ENCODE measurements at regions not wholly inside any gene's neighbourhood (a gene's known extent, or its start where the extent isn't known, plus 50 kb on each side); places are given as distances from the start of the nearest gene placed in this dataset.

- no peak overlapping the region for H3K4me3 ChIP-seq (replicated peaks in 1 of 2; ENCODE audit: low read depth in 2 of 2, low read length in 2 of 2)
- peak in 1 of 2 donors; percentile 12 for DNase-seq (ENCODE audit: low read depth in 2 of 2)
- TF ChIP-seq, protein P1, sequence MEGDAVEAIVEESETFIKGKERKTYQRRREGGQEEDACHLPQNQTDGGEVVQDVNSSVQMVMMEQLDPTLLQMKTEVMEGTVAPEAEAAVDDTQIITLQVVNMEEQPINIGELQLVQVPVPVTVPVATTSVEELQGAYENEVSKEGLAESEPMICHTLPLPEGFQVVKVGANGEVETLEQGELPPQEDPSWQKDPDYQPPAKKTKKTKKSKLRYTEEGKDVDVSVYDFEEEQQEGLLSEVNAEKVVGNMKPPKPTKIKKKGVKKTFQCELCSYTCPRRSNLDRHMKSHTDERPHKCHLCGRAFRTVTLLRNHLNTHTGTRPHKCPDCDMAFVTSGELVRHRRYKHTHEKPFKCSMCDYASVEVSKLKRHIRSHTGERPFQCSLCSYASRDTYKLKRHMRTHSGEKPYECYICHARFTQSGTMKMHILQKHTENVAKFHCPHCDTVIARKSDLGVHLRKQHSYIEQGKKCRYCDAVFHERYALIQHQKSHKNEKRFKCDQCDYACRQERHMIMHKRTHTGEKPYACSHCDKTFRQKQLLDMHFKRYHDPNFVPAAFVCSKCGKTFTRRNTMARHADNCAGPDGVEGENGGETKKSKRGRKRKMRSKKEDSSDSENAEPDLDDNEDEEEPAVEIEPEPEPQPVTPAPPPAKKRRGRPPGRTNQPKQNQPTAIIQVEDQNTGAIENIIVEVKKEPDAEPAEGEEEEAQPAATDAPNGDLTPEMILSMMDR (IDR thresholded peaks at IDR 0.05; ENCODE audit: low read depth, low read length), result no peak
Measured at GRCh38 chr10:63030536-63030935, 102.6 kb upstream of the NRBF2 start.

- TF ChIP-seq, protein P1 (IDR thresholded peaks at IDR 0.05; ENCODE audit: low read depth, low read length), result no peak
- H3K4me3 ChIP-seq (replicated peaks in 1 of 2; ENCODE audit: low read depth in 2 of 2, low read length in 2 of 2), result no peak overlapping the region
- no peak for DNase-seq (ENCODE audit: low read depth in 2 of 2)
Measured at GRCh38 chr10:63027531-63027930, 105.6 kb upstream of the NRBF2 start.

DNA sequence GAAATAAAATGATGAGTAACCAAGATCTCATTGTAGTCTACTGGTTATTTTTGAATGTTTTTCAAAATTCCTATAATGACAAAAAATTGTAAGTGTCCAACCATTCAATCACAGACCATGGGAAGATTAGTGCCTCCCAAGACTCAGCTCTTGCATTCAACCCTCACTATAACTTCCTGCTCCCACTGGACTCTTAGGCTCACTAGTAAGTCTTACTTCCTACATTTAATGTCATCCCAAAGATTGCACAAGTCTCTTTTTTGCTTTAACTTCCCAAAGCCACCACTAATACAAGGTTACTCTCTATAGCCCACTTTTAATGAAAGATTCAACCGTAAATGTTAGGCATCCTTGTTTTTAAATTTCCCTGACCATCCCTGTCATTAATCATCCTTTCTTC, 111.9 kb upstream of the NRBF2 start:
- TF ChIP-seq, protein P1 (IDR thresholded peaks at IDR 0.05; ENCODE audit: low read depth, low read length), result no peak
- DNase-seq (ENCODE audit: low read depth in 2 of 2), result no peak

DNA sequence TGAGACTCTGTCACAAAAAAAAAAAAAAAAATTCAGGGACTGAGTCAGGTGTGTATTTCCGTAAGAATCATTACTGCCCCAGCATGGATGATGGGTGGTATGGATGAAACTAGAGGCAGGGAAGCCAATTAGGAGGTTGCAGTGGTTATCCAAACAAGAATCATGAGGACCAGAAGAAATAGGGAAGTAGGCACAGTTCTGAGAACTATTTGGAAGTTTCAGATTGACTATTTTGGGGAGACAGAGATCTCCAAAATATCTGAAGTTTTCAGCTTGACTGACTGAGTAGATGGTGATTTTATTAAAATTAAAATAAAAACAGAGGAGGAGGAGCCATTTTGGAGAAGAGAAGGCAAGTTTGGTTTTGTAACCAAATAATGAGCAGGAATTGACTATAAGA, 119.4 kb upstream of the NRBF2 start:
- no peak for DNase-seq (ENCODE audit: low read depth in 2 of 2)
- H3K4me3 ChIP-seq (replicated peaks in 1 of 2; ENCODE audit: low read depth in 2 of 2, low read length in 2 of 2), result no peak overlapping the region
- TF ChIP-seq, protein P1 (IDR thresholded peaks at IDR 0.05; ENCODE audit: low read depth, low read length), result no peak

More for the DNA sequence above, 111.9 kb upstream of the NRBF2 start:
- H3K4me3 ChIP-seq (replicated peaks in 1 of 2; ENCODE audit: low read depth in 2 of 2, low read length in 2 of 2), result no peak overlapping the region

GRCh38 chr10:63012623-63013022, 120.5 kb upstream of the NRBF2 start:
- DNase-seq (ENCODE audit: low read depth in 2 of 2), result no peak
- no peak overlapping the region for H3K4me3 ChIP-seq (replicated peaks in 1 of 2; ENCODE audit: low read depth in 2 of 2, low read length in 2 of 2)
- TF ChIP-seq, protein P1 (IDR thresholded peaks at IDR 0.05; ENCODE audit: low read depth, low read length), result no peak

- DNase-seq (ENCODE audit: low read depth in 2 of 2), result no peak
- TF ChIP-seq, protein P1 (IDR thresholded peaks at IDR 0.05; ENCODE audit: low read depth, low read length), result no peak
Measured at GRCh38 chr10:63010203-63010602, 122.9 kb upstream of the NRBF2 start.

DNA sequence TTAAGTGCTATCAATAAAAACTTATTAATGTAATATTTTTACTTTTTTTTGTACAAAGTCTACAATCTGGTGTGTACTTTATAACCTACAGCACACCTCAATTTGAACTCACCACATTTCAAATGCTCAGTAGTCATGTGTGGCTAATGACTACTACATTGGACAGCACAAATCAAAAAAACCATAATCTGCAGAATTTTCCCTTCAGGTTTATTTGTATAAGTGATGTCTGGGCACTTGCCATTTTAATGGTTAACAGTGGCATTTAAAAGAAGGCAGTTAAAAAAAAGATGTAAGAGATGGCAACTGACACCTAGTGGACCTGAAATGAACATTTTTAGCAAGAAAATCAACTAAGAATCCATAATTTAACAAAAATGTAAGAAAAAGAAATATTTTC, 124.6 kb upstream of the NRBF2 start:
- TF ChIP-seq, protein P1 (IDR thresholded peaks at IDR 0.05; ENCODE audit: low read depth, low read length), result no peak
- no peak overlapping the region for H3K4me3 ChIP-seq (replicated peaks in 1 of 2; ENCODE audit: low read depth in 2 of 2, low read length in 2 of 2)
- peak in 1 of 2 donors; percentile 13 for DNase-seq (ENCODE audit: low read depth in 2 of 2)

More at GRCh38 chr10:63010203-63010602, 122.9 kb upstream of the NRBF2 start:
- H3K4me3 ChIP-seq (replicated peaks in 1 of 2; ENCODE audit: low read depth in 2 of 2, low read length in 2 of 2), result no peak overlapping the region
